ENCODE measurements at regions not wholly inside any gene's neighbourhood (a gene's known extent, or its start where the extent isn't known, plus 50 kb on each side); places are given as distances from the start of the nearest gene placed in this dataset.

DNA sequence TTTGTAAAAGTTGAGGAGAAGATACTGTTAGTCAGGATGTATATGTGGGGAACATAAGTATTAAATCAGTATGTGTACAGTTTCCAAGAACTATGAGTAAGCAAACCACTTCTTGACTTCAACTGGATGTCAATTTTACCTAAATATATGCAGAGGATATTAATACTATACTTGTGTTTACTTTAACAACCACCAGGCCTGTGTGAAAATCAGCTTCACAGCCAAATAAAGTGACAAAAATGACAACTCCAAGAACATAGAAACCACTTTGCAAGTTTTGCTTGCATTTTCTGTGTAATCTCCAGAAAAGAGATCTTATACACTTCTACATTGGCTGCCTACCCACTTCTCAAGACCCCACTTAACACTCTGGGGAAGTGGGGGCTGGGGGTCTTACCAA is 293.3 kb upstream of the RORA start:
- DNase-seq: no peak

GRCh38 chr15:61521953-61522352 is 292.9 kb upstream of the RORA start:
- no peak for DNase-seq

- DNase-seq: no peak
These were observed 290.2 kb upstream of the RORA start for GRCh38 chr15:61519296-61519695.

DNA sequence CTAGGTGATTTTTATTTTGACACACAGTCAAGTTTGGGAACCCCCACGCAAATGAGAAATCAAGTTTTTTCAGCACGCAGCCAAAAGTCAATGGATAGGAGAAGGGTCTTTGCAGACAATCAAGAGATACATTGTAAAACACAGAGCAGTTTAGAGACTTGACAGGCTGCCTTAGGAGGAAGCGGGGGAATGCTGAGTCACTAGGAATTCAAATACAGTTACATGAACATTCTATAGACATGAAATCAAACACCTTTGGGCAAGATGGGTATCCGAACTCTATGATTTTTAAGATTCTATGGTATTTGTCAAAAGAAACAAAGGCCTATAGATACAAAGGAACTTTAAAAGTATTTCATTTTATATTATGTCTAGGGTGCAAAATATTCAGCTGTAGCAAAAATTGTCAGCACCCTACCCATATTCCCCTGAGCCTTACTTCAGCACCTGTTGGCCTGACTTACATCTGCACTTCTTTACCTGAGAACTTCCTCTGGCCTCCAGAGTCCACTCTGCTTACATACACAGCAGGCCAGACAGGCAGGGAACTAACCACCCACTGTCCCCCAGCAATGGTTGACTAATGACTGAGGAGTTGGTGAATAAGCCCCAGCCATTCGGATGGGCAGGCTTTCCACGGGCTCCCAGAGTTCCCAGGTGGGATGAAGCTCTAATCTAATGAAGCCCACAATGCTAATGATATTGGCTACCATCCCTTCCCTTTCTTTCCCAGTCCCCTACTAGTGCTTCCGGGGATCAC is 289.3 kb upstream of the RORA start:
- no peak for DNase-seq

DNA sequence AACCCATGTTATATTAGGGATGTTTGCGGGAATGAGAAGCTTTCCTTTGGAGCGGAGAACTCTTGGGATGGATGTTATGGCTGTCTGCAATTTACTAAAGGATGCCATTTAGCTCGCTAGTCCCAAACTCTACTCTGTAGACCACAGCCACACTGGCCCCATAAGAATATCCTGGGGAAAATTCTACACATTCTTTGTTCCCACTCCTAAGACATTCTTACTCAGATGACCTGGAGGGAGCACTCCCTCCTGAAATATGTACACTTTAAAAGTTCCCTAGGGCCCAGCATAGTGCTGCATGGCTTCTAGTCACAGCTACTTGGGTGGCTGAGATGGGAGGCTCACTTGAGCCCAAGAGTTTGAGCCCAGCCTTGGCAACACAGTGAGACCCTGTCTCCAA is 288.7 kb upstream of the RORA start:
- no peak for DNase-seq

GRCh38 chr15:61517335-61517734 is 288.2 kb upstream of the RORA start:
- no peak for DNase-seq

- no peak for DNase-seq
These were observed 282.7 kb upstream of the RORA start for GRCh38 chr15:61511756-61512155.

DNA sequence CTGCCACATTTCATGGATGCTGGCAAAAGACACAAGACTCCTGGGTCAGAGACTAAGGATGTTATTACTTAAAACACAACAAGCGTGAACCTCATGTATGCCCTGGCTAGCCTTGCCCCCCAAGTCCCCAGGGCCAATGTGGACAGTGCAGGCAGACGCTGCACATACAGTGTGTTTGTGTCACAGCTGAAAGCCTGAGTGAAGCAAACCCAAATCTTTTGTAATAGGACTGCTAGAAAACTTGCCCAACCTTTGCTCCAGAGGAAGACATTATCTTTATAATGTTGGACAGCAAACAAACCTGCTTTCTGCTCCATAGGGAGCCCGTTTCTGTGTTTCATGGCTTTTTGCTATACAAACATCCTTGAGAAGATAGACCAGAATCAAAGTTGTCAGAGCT is 282.0 kb upstream of the RORA start:
- DNase-seq: no peak

DNA sequence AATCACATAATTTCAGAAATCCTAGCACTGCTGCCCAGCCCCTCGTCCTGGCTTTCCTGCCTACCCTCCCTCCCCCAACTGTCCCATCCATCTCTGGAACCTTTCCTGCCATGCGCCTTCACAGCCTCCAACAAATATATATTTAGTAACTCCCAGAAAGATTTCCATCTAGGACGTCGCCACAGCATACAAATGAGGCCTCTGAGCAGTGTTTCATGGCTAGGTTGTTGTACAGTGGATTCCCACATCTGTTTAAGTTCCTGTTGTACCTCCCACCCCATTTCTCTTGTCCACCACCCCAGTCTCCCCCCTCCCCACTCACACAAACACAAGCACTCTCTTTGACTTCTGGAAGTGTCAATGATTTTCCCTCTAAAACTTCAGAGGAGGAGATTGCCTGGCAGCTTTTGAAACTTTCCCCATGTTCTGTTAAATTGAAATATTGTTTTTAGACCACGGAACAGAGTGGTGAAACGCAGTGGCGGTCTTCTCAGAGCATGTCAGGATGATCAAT is 280.3 kb upstream of the RORA start:
- DNase-seq: no peak

DNA sequence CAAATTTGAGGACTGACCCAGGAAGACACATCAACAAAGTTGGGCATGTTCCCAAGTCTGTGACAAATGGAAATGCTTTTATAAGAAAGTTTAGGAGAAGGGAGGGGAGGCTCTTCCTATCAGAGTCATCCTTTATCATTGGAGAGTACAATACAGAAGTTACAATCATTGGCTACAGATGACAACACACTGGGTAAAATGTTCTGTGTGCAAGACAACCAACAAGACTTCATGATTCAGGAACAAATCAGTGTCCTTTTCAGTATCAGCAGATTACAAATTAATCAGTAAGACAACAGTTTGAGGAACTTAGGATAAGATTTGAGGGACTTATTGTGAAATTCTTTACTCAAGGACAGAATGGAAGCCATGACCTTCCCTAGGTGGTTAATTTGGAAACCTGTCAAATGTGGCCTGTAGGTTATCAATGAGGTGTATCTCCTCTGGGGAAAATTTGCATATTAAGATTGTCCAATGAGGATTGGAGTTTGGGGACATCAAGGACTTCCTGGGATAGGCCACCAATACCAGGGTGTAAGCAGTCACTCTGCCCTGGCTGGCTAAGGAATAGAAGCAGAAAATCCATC is 274.4 kb upstream of the RORA start:
- DNase-seq: no peak

- no peak for DNase-seq
These were observed 272.8 kb upstream of the RORA start for GRCh38 chr15:61501815-61502389.

DNA sequence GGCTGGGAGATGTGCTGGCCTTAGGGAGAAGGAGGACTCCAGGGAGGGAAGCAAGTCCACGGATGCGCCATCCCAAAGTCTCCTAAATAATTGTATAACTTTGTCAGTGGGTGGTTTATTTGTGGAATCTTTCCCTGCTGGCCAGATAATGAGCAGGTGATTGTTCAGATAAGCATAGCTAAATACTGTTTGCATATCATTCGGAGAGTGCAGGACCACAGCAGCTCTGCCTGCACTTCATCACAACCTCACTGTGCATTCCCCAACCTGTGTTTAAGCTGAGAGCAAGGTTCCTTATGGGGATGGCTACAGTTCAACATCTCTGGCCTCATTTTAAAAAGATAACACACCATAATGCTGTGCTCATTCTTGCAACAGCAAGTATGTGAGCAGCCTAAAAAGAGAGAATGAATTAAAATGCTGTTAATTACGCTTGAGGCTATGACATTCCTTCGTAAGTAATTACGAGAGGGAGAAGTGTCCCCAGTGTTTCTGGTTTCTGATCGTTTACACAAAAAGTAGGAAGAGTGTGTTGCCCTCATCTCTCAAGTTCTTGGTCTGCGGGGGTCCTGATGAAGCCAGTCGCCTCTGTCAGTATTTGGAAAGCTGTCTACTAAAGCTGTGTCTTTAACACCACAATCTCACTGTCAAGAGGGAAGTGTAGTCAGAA is 272.0 kb upstream of the RORA start:
- DNase-seq: no peak

DNA sequence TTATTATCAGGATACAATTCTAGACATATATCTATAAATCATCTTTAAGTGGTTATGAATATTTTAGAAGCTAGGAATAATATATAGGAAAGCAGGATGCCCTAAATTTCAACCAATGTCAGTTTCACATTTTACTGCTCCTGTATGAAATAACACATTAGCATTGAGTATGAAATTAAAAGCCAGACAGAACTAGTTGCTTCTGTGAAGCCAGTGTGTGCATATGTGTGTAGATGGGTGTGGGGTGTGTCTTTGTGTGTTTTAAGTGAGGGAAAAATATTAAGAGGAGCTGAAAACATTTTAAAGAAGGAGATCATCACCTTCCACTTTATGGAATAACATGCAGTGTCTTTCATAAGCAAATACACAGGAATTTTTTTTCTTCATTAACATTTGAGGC is 271.4 kb upstream of the RORA start:
- DNase-seq: no peak

DNA sequence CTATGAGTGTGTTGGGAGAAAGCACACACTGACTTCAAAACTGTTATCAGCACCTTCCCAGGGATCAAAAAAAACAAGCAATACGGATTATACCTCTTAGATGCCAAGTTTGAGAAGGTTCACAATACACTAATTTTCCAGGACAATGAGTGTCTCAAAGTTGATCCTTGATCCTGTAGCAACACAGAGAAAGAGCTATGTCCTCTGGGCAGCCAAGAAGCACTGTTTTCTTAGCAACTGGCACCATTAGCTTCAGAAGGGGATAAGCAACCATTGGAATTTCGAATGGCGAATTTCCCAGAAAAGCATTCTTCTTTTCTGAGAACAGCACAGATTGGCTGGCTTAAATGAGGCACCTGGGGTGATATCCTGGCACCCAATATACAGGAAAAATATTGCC is 270.3 kb upstream of the RORA start:
- DNase-seq: no peak

- DNase-seq: no peak
These were observed 260.5 kb upstream of the RORA start for GRCh38 chr15:61489571-61489970.

DNA sequence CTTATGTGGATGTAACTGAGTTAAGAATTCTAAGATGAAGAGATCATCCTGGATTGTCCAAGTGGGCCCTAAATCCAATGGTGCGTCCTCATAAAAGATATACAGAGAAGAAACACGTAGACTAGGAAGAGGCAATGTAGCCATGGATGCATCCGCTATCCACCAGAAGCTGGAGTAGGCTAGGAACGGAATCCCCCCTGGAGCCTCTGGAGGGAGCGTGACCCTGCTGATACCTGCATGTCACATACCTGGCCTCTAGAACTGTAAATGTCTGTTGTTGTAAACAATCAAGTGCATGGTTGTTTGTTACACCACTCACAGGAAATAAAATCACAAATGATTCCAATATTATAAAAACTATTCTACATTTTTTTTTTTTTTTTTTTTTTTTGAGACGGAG is 254.5 kb upstream of the RORA start:
- DNase-seq: no peak

GRCh38 chr15:61481886-61482285 is 252.8 kb upstream of the RORA start:
- DNase-seq: no peak

- no peak for DNase-seq
These were observed 251.8 kb upstream of the RORA start for GRCh38 chr15:61480863-61481262.

- no peak for DNase-seq
These were observed 251.2 kb upstream of the RORA start for GRCh38 chr15:61480295-61480694.

GRCh38 chr15:61479613-61480012 is 250.5 kb upstream of the RORA start:
- DNase-seq: no peak

DNA sequence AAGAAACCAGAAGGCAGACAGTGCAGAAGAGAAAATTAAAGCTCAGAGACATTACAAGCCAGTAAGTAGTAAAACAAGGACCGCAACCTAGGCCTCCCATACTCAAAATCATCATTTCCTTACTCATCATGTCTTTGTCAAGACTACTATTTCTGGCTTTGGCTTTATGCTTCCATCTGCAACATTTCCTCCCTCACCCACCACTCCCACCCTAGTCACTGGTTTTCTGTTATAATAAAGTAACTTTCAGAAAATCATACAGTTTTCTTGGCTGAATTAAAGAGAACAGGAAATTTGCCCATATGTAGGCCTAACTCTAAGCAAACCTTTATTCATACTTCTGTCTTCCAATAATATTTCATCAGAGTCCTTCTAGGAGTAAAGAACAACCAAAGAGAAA is 247.6 kb upstream of the RORA start:
- no peak for DNase-seq

DNA sequence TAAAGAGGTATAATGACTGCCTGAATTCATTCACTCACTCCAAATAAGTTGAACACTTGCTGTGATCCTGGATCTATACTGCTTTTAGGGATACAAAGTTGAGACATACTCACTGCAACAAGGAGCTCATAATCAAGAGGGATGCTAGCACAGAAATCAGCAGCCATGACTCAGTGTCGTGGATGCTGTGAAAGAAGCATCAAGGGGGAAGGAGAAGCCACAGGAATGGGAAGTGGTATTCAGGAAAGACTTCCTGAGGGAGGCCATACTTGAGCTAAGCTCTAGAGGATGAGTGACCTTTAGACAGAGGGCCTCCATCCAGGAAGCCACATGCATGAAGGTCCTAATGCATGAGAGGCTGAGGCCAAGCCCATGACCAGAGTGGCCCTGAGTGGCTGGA is 245.7 kb upstream of the RORA start:
- DNase-seq: no peak

GRCh38 chr15:61467823-61468222 is 238.7 kb upstream of the RORA start:
- no peak for DNase-seq

Measured in CD4-positive, alpha-beta T cell treated with Interleukin-12 subunit alpha and Interleukin-12 subunit beta, for 1 hour (primary cell).